ENCODE measurements at regions not wholly inside any gene's neighbourhood (a gene's known extent, or its start where the extent isn't known, plus 50 kb on each side); places are given as distances from the start of the nearest gene placed in this dataset.

DNA sequence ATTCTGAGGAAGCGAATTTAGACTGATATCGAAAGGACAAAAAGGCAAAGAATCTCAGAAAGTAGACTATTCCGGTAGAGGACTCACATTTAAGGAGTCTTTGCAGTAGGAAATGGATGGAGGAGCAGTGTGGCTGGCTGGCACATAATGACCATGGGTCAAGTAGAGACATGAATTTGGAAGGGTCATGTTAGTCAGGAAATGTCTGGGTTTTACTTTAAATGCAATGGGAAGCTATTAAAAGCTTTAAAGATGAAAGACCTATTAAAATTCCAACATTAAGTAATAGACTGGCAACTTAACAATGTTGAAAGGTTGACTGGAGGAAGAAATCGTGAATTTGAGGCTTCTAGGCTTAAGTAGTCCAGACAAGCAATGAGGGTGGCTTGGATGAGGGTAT lies 90.0 kb upstream of the SEMA3C start:
- Histone ChIP-seq H3K9me3 (no peaks in the 10 kb centered on the region), H3K4me3 (no peak overlapping the region), H3K27ac (no peak overlapping the region), H3K4me1 (peaks cover 4% of the 10 kb centered on the region), H3K27me3 (no peaks in the 10 kb centered on the region), H3K36me3 (no peaks in the 10 kb centered on the region)
- 77% methylated on average over 4 of the region's 4 CpGs for WGBS
- no peak for DNase-seq (ENCODE audit: low spot score in 2 of 2)
- TF ChIP-seq EP300 (IDR thresholded peaks at IDR 0.05) (no peak), POLR2AphosphoS5 (IDR thresholded peaks at IDR 0.05) (no peak), POLR2A (IDR thresholded peaks at IDR 0.05) (no peak)

DNA sequence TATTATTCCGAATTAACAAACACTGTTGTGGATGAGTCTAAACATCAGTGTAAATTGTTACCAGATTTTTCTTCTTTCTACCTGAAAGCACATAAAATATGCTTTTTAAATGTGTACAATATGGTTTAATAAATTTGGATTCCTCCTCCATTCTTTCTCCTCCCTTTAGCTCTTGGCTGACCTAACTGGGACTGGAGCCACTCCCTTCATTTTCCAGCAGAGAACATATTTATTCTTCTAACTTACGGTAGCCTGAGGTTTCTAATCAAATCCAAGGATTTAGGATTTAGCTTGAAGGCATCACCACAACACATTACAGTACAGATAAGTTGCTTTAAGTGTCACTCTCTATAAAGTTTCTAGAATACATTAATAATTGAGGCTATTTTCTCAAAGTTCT lies 88.2 kb upstream of the SEMA3C start:
- Histone ChIP-seq H3K27me3 (no peaks in the 10 kb centered on the region), H3K27ac (no peak overlapping the region), H3K4me1 (no peaks in the 10 kb centered on the region), H3K4me3 (no peak overlapping the region), H3K9me3 (no peaks in the 10 kb centered on the region), H3K36me3 (no peaks in the 10 kb centered on the region)
- WGBS, result 46% methylated on average over 2 of the region's 2 CpGs
- TF ChIP-seq EP300 (IDR thresholded peaks at IDR 0.05), result no peak
- TF ChIP-seq POLR2AphosphoS5 (IDR thresholded peaks at IDR 0.05), result no peak
- no peak for DNase-seq (ENCODE audit: low spot score in 2 of 2)

GRCh38 chr7:81005254-81005653 lies 86.4 kb upstream of the SEMA3C start:
- 83% methylated on average over 5 of the region's 5 CpGs for WGBS
- no peak for DNase-seq (ENCODE audit: low spot score in 2 of 2)
- no peaks in the 10 kb centered on the region for H3K36me3 ChIP-seq
- H3K27me3 ChIP-seq, result no peaks in the 10 kb centered on the region
- no peak for TF ChIP-seq CTCF (IDR thresholded peaks at IDR 0.05)
- H3K4me1 ChIP-seq, result no peaks in the 10 kb centered on the region
- no peak overlapping the region for H3K4me3 ChIP-seq
- no peaks in the 10 kb centered on the region for H3K9me3 ChIP-seq
- no peak overlapping the region for H3K27ac ChIP-seq

DNA sequence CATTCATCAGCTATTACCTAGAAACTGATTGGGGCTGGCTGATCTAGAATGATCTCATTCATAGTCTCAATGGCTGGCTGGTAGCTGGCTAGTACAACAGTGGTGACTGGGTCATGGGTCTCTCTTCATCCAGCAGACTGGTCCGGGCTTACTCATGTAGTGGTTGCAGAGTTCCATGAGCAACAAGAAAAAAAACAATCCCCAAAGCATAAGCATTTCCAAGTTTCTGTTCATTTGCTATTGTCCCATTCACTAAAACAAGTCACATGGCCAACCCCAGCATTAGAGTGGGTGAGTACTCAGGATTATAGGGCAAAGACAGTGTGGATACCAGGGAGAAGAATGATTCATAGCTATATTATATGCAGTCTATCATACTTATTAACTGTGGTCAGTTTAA lies 85.2 kb upstream of the SEMA3C start:
- no peak for TF ChIP-seq EP300 (IDR thresholded peaks at IDR 0.05)
- no peak for TF ChIP-seq POLR2A (IDR thresholded peaks at IDR 0.05)

DNA sequence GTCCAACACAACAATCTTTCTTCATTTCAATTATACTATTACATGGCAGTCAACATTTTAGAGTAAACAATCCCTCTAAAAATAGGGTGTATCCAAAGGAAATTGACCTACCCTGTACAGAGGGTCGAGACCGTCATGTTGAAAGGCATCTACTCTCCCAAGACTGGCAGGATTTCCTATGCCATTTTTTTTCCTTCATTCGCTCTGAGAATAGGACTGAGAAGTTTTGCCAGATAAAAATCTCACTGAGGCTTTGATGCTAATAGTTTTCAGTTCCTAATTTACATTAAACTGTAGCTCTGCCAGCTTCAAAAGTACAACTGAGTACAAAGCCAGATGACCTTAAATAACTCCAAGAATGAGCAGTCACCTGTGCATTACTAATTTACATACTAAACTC lies 84.5 kb upstream of the SEMA3C start:
- H3K27ac ChIP-seq, result no peak overlapping the region
- WGBS, result 44% methylated on average over 3 of the region's 3 CpGs

More for the DNA sequence above, 85.2 kb upstream of the SEMA3C start:
- Histone ChIP-seq H3K27ac (no peak overlapping the region), H3K4me1 (no peaks in the 10 kb centered on the region), H3K4me3 (no peak overlapping the region), H3K36me3 (no peaks in the 10 kb centered on the region), H3K27me3 (no peaks in the 10 kb centered on the region), H3K9me3 (no peaks in the 10 kb centered on the region)
- DNase-seq (ENCODE audit: low spot score in 2 of 2), result no peak
- 58% methylated on average over 1 of the region's 1 CpG for WGBS

DNA sequence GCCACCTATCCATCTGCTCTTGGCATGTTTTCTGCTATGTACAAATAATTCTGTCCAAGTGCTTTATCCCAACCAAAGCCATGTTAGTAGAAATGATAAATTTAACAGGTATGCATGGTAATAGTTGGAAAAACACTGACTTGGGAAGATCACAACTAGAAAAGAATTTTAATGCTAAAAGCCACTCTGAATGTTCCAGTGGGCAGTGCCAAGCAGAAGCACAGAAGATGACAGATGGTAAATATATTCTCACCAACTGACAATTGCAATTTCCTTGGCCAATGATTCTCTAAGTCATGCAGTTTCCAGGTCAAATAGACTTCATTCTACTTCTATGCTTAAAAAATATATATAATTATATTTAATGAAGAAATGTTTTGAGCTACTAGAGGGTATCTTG lies 83.6 kb upstream of the SEMA3C start:
- Histone ChIP-seq H3K4me3 (no peak overlapping the region), H3K9me3 (no peaks in the 10 kb centered on the region), H3K27ac (no peak overlapping the region), H3K27me3 (no peaks in the 10 kb centered on the region), H3K36me3 (no peaks in the 10 kb centered on the region), H3K4me1 (no peaks in the 10 kb centered on the region)
- no peak for DNase-seq (ENCODE audit: low spot score in 2 of 2)
- TF ChIP-seq CTCF (IDR thresholded peaks at IDR 0.05) (no peak), POLR2AphosphoS5 (IDR thresholded peaks at IDR 0.05) (no peak), EP300 (IDR thresholded peaks at IDR 0.05) (no peak), POLR2A (IDR thresholded peaks at IDR 0.05) (no peak)

More for the DNA sequence above, 84.5 kb upstream of the SEMA3C start:
- DNase-seq (ENCODE audit: low spot score in 2 of 2), result no peak
- no peak overlapping the region for H3K4me3 ChIP-seq
- H3K4me1 ChIP-seq, result no peaks in the 10 kb centered on the region
- no peaks in the 10 kb centered on the region for H3K27me3 ChIP-seq
- no peaks in the 10 kb centered on the region for H3K36me3 ChIP-seq
- TF ChIP-seq CTCF (IDR thresholded peaks at IDR 0.05) (no peak), POLR2A (IDR thresholded peaks at IDR 0.05) (no peak), POLR2AphosphoS5 (IDR thresholded peaks at IDR 0.05) (no peak), EP300 (IDR thresholded peaks at IDR 0.05) (no peak)
- no peaks in the 10 kb centered on the region for H3K9me3 ChIP-seq

DNA sequence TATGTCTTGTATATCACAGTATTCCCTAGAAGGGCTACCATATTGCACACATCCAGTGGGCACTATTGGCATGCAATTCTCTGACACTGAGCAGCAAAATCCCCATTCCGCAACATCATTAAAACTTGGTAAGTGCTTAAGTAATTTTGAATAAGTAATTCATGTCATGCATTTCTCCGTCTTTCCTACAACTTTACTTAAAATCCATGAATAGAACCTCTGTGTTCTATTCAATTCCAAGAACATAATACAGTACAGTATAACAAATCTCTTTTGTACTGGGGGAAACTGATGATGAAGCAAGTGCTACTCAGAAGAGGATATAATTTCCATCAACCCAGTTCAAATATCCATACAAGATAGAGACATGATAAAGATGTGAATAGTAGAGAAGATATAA lies 80.9 kb upstream of the SEMA3C start:
- no peak for DNase-seq (ENCODE audit: low spot score in 2 of 2)
- H3K27ac ChIP-seq, result no peak overlapping the region
- H3K4me1 ChIP-seq, result no peaks in the 10 kb centered on the region
- no peaks in the 10 kb centered on the region for H3K9me3 ChIP-seq
- 89% methylated on average over 2 of the region's 2 CpGs for WGBS
- H3K4me3 ChIP-seq, result no peak overlapping the region
- TF ChIP-seq CTCF (IDR thresholded peaks at IDR 0.05), result no peak
- no peak for TF ChIP-seq POLR2A (IDR thresholded peaks at IDR 0.05)
- no peak for TF ChIP-seq POLR2AphosphoS5 (IDR thresholded peaks at IDR 0.05)
- TF ChIP-seq EP300 (IDR thresholded peaks at IDR 0.05), result no peak
- no peaks in the 10 kb centered on the region for H3K36me3 ChIP-seq
- H3K27me3 ChIP-seq, result no peaks in the 10 kb centered on the region

All from suprapubic skin (tissue), 4 donors.